ENCODE measurements at regions not wholly inside any gene's neighbourhood (a gene's known extent, or its start where the extent isn't known, plus 50 kb on each side); places are given as distances from the start of the nearest gene placed in this dataset.
"Not testable (repeated sequence)": the region's sequence is repeated elsewhere in the genome, so short reads cannot be mapped to it uniquely, and the experiment has no call there.

DNA sequence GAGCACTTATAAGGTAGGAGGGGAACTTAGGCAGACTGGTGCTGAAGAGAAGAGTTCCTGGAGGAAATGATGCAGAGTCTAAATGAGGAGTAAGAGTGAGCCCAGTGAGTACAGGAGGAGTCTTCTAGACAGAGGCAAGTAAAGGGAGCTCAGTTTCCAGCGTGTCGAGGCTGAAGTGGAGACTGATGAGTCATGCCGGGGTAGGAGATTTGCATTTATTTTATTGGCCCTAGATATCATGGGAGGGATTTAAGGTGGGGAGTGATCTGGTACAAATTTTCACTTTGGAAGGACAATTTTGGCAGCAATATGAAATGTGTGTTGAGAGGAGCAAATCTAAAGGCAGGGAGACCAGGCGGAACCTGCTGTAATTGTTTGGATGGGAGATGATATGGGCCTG lies 157.5 kb downstream of the TTC8 start:
- no peak for DNase-seq (ENCODE audit: low read depth)
- no peak for TF ChIP-seq CTCF (IDR thresholded peaks at IDR 0.05; ENCODE audit: low read depth, low read length, missing control alignments)
- H3K4me3 ChIP-seq (ENCODE audit: low read depth, low read length): no peak overlapping the region

- no peak for DNase-seq (ENCODE audit: low read depth)
- H3K4me3 ChIP-seq (ENCODE audit: low read depth, low read length): no peak overlapping the region
- TF ChIP-seq CTCF (IDR thresholded peaks at IDR 0.05; ENCODE audit: low read depth, low read length, missing control alignments): no peak
These were observed 159.3 kb downstream of the TTC8 start for GRCh38 chr14:88983755-88984154.

- TF ChIP-seq CTCF (IDR thresholded peaks at IDR 0.05; ENCODE audit: low read depth, low read length, missing control alignments): no peak
- no peak for DNase-seq (ENCODE audit: low read depth)
- no peak overlapping the region for H3K4me3 ChIP-seq (ENCODE audit: low read depth, low read length)
These were observed 161.2 kb downstream of the TTC8 start for GRCh38 chr14:88985654-88986053.

- H3K4me3 ChIP-seq (ENCODE audit: low read depth, low read length): no peak overlapping the region
- TF ChIP-seq CTCF (IDR thresholded peaks at IDR 0.05; ENCODE audit: low read depth, low read length, missing control alignments): no peak
- no peak for DNase-seq (ENCODE audit: low read depth)
These were observed 161.8 kb downstream of the TTC8 start for GRCh38 chr14:88986146-88986841.

GRCh38 chr14:88986908-88987307 lies 162.5 kb downstream of the TTC8 start:
- H3K4me3 ChIP-seq (ENCODE audit: low read depth, low read length); DNase-seq (ENCODE audit: low read depth): not testable (repeated sequence)

GRCh38 chr14:88987516-88987915 lies 163.1 kb downstream of the TTC8 start:
- TF ChIP-seq CTCF (IDR thresholded peaks at IDR 0.05; ENCODE audit: low read depth, low read length, missing control alignments): no peak
- no peak for DNase-seq (ENCODE audit: low read depth)

DNA sequence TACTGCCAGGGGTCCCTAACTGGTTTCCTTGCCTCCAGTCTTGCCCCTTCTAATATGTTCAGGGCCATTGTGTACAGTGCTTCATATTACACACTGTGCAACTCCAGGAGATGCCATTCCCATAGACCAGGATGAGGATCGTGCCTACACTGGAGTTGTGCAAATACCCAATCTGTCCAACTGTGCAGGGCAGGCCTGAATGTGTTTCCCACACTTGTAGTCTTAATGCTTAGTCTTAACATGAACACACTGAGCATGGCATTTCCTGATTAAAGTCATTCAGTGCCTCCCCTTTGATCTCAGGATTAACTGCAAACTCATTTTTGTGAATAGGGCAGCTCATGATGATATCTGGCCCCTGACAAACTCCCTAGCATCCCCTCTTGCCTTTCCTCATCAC lies 165.5 kb downstream of the TTC8 start:
- TF ChIP-seq CTCF (IDR thresholded peaks at IDR 0.05; ENCODE audit: low read depth, low read length, missing control alignments): no peak
- H3K4me3 ChIP-seq (ENCODE audit: low read depth, low read length): no peak overlapping the region
- DNase-seq (ENCODE audit: low read depth): no peak

More at GRCh38 chr14:88987516-88987915, 163.1 kb downstream of the TTC8 start:
- H3K4me3 ChIP-seq (ENCODE audit: low read depth, low read length): no peak overlapping the region
